Suprapubic skin (tissue), 3 donors: ENCODE measurements at regions not wholly inside any gene's neighbourhood (a gene's known extent, or its start where the extent isn't known, plus 50 kb on each side); places are given as distances from the start of the nearest gene placed in this dataset.

Source experiments
- CTCF ChIP-seq, 2 donors: fragments of 200-600 bp in 1 of 2; fragments of 450-650 bp in 1 of 2; sonication (generic) in 1 of 2; IDR thresholded peaks; one replicate each; pipeline ENCODE4 v1.5.1; 2016 to 2019; ENCODE audit warnings: antibody characterized with exemption in 2 of 2, mild to moderate bottlenecking in 1 of 2, moderate library complexity in 1 of 2
- EP300 ChIP-seq: sonication (generic); formaldehyde crosslinking; IDR thresholded peaks from one replicate; pipeline ENCODE4 v1.6.1; 2017; ENCODE audit warnings: antibody characterized with exemption
- POLR2A ChIP-seq, 2 donors: fragments of 450-650 bp; IDR thresholded peaks; one replicate each; pipeline ENCODE4 v1.6.1; 2017; ENCODE audit warnings: antibody characterized with exemption in 2 of 2, mild to moderate bottlenecking in 2 of 2, moderate library complexity in 2 of 2

DNA sequence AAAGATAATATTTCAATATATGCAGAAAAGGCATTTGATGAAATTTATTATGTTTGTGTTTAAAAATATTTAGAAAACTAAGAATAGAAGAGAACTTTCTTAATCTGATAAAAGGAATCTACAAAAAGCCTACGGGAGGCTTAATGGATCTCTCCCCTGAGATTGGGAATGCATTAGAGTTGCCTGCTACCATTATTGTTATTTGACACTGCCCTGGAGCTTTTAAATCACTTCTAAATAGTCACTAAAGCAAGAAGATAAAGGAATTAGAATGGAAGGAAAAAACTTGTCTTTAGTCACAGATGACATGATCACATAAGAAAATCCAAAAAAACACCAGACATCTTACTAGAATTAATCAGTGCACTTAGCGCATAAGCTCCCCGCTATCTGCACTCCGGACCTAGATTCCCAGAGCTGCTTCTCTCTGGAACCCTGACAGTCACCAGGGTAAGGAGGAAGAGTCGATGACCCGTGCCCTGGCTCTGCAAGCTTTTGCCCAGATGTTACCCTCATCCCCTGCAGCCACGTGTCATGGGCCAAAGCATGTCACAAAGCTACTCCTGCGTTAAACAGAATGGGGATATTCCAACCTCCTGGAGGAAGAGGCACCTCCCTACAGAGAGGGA lies 97.1 kb downstream of the MINAR1 start:
- TF ChIP-seq CTCF (IDR thresholded peaks at IDR 0.05), result no peak
- no peak for TF ChIP-seq EP300
- TF ChIP-seq POLR2A (IDR thresholded peaks at IDR 0.05), result no peak
